Fibroblast of lung (primary cell): ENCODE measurements at regions not wholly inside any gene's neighbourhood (a gene's known extent, or its start where the extent isn't known, plus 50 kb on each side); places are given as distances from the start of the nearest gene placed in this dataset.
"Not testable (repeated sequence)": the region's sequence is repeated elsewhere in the genome, so short reads cannot be mapped to it uniquely, and the experiment has no call there.

Experiments used
- DNase-seq, 2 donors: peaks; one replicate each; pipeline versions ENCODE4 v3.0.0 to v3.0.0-alpha.2; 2010; ENCODE audit warnings: low read depth in 2 of 2
- H2AFZ ChIP-seq: 2 replicates; pipeline ENCODE4 v1.5.1; 2012; ENCODE audit warnings: low read length, control low read depth, inconsistent platforms
- H3K27ac ChIP-seq: 2 replicates; pipeline ENCODE4 v1.5.1; 2011; ENCODE audit warnings: low read length, control low read depth; ENCODE audit not compliant: insufficient read depth
- H3K27me3 ChIP-seq: 2 replicates; pipeline ENCODE4 v1.5.1; 2011; ENCODE audit warnings: mild to moderate bottlenecking, low read length; ENCODE audit not compliant: control insufficient read depth, insufficient read depth
- H3K36me3 ChIP-seq: 2 replicates; pipeline ENCODE4 v1.5.1; 2011; ENCODE audit warnings: low read length; ENCODE audit not compliant: control insufficient read depth, insufficient read depth
- H3K4me1 ChIP-seq: 2 replicates; pipeline ENCODE4 v1.5.1; 2011; ENCODE audit warnings: low read length; ENCODE audit not compliant: control insufficient read depth, insufficient read depth; ENCODE audit errors: extremely low read depth
- H3K4me2 ChIP-seq: 2 replicates; pipeline ENCODE4 v1.5.1; 2011; ENCODE audit warnings: low read length, control low read depth; ENCODE audit not compliant: insufficient read depth; ENCODE audit errors: extremely low read depth
- H3K4me3 ChIP-seq, 4 experiments: fragments of 200-600 bp in 1 of 4; sonication (generic) in 1 of 4; replicated peaks in 1 of 4; 2 replicates each; pipeline ENCODE4 v1.5.1; 2011 to 2016; ENCODE audit warnings: low read length in 4 of 4, low read depth in 3 of 4, mild to moderate bottlenecking in 3 of 4, control low read depth in 2 of 4, inconsistent platforms in 1 of 4, mixed read lengths in 1 of 4; ENCODE audit not compliant: insufficient read depth in 1 of 4; ENCODE audit errors: control extremely low read depth in 1 of 4
- H3K79me2 ChIP-seq: 2 replicates; pipeline ENCODE4 v1.5.1; 2012; ENCODE audit warnings: mild to moderate bottlenecking, low read length, inconsistent platforms; ENCODE audit not compliant: control insufficient read depth, insufficient read depth
- H3K9ac ChIP-seq: 2 replicates; pipeline ENCODE4 v1.5.1; 2011; ENCODE audit warnings: mild to moderate bottlenecking, low read length, control low read depth; ENCODE audit not compliant: insufficient read depth
- H3K9me3 ChIP-seq: 2 replicates; pipeline ENCODE4 v1.5.1; 2012; ENCODE audit warnings: low read depth, low read length; ENCODE audit not compliant: control insufficient read depth, insufficient read depth
- H4K20me1 ChIP-seq: 2 replicates; pipeline ENCODE4 v1.5.1; 2011; ENCODE audit warnings: low read length; ENCODE audit not compliant: control insufficient read depth, insufficient read depth; ENCODE audit errors: extremely low read depth
- CTCF ChIP-seq, 2 donors: IDR thresholded peaks in 1 of 2; conservative IDR thresholded peaks in 1 of 2; 1 replicate in 1 of 2; 2 replicates in 1 of 2; pipeline ENCODE4 v1.5.1; 2011 to 2012; ENCODE audit warnings: low read length in 2 of 2, control low read depth in 1 of 2, inconsistent platforms in 1 of 2, low read depth in 1 of 2, mild to moderate bottlenecking in 1 of 2
- EZH2 ChIP-seq: IDR thresholded peaks from 2 replicates; pipeline ENCODE4 v1.5.1; 2012; ENCODE audit warnings: low read length, control low read depth, mild to moderate bottlenecking; ENCODE audit errors: missing control alignments

- no peak overlapping the region for H3K27ac ChIP-seq
- H3K9ac ChIP-seq, result no peak overlapping the region
- H4K20me1 ChIP-seq, result no peaks in the 10 kb centered on the region
- H3K4me1 ChIP-seq, result no peaks in the 10 kb centered on the region
- H3K27me3 ChIP-seq, result no peaks in the 10 kb centered on the region
- no peak for TF ChIP-seq EZH2
- no peak for TF ChIP-seq CTCF (conservative IDR thresholded peaks at IDR 0.05 in 1 of 2, IDR thresholded peaks at IDR 0.05 in 1 of 2; ENCODE audit: low read depth in 1 of 2, low read length in 2 of 2)
- H3K4me3 ChIP-seq, result no peak overlapping the region
- no peaks in the 10 kb centered on the region for H3K79me2 ChIP-seq
- DNase-seq, result no peak
- no peaks in the 10 kb centered on the region for H3K36me3 ChIP-seq
- no peak overlapping the region for H2AFZ ChIP-seq
- H3K9me3 ChIP-seq, result no peaks in the 10 kb centered on the region
- H3K4me2 ChIP-seq, result no peak overlapping the region
Observed at GRCh38 chr11:109964487-109964886, 128.7 kb upstream of the ZC3H12C start.

- H3K79me2 ChIP-seq, H3K4me3 ChIP-seq, H2AFZ ChIP-seq, H3K4me1 ChIP-seq, H3K36me3 ChIP-seq, H3K27ac ChIP-seq, H3K9ac ChIP-seq, H3K9me3 ChIP-seq, H4K20me1 ChIP-seq, H3K4me2 ChIP-seq, H3K27me3 ChIP-seq, DNase-seq: not testable (repeated sequence)
Observed at GRCh38 chr11:109965445-109965844, 127.7 kb upstream of the ZC3H12C start.

GRCh38 chr11:109965926-109966325 lies 127.3 kb upstream of the ZC3H12C start:
- not testable (repeated sequence) for H3K4me2 ChIP-seq, H3K27me3 ChIP-seq, H3K4me3 ChIP-seq, H2AFZ ChIP-seq, H3K79me2 ChIP-seq, DNase-seq, H3K27ac ChIP-seq, H3K4me1 ChIP-seq, H4K20me1 ChIP-seq, H3K36me3 ChIP-seq, H3K9me3 ChIP-seq, H3K9ac ChIP-seq

GRCh38 chr11:109967136-109967535 lies 126.1 kb upstream of the ZC3H12C start:
- H3K27ac ChIP-seq, H3K36me3 ChIP-seq, H3K9me3 ChIP-seq, H3K79me2 ChIP-seq, H3K9ac ChIP-seq, H4K20me1 ChIP-seq, H3K4me2 ChIP-seq, H3K27me3 ChIP-seq, H3K4me3 ChIP-seq, H2AFZ ChIP-seq, H3K4me1 ChIP-seq, DNase-seq: not testable (repeated sequence)
